OCI-LY7 (cell line): ENCODE measurements at regions not wholly inside any gene's neighbourhood (a gene's known extent, or its start where the extent isn't known, plus 50 kb on each side); places are given as distances from the start of the nearest gene placed in this dataset.

Source experiments
- CTCF ChIP-seq: fragments of 200-600 bp; sonication (generic); conservative IDR thresholded peaks from 2 replicates; pipeline ENCODE4 v1.5.1; 2014; ENCODE audit warnings: mild to moderate bottlenecking, antibody characterized with exemption, low read length, moderate library complexity, mixed read lengths
- EZH2phosphoT487 ChIP-seq: fragments of 200-600 bp; sonication (generic); IDR thresholded peaks from 2 replicates; pipeline ENCODE4 v1.6.1; 2018; ENCODE audit warnings: low read depth, borderline replicate concordance, mild to moderate bottlenecking, mixed run types, antibody characterized with exemption, low read length, moderate library complexity, mixed read lengths

- TF ChIP-seq CTCF (no peak), EZH2phosphoT487 (no peak)
Measured at GRCh38 chr7:98555403-98555802, 61.7 kb upstream of the NPTX2 start.
